SK-N-SH (cell line): ENCODE measurements at regions not wholly inside any gene's neighbourhood (a gene's known extent, or its start where the extent isn't known, plus 50 kb on each side); places are given as distances from the start of the nearest gene placed in this dataset.

Experiments used
- CTCF ChIP-seq: fragments of 200-600 bp; sonication (generic); IDR thresholded peaks from 2 replicates; pipeline ENCODE4 v1.6.1; 2017; ENCODE audit warnings: antibody characterized with exemption, mild to moderate bottlenecking, moderate library complexity
- EP300 ChIP-seq, 2 experiments: IDR thresholded peaks; 2 replicates each; pipeline versions ENCODE4 v1.4.0 to v1.6.1; 2012; ENCODE audit warnings: borderline replicate concordance in 1 of 2, low read depth in 1 of 2, low read length in 1 of 2
- FOXJ3 ChIP-seq: sonication (generic); formaldehyde crosslinking; IDR thresholded peaks from 2 replicates; pipeline ENCODE4 v1.5.1; 2020; ENCODE audit warnings: mild to moderate bottlenecking, missing genetic modification reagents
- MAX ChIP-seq: IDR thresholded peaks from 2 replicates; pipeline ENCODE4 v1.4.0; 2012; ENCODE audit warnings: low read depth
- MEF2A ChIP-seq: IDR thresholded peaks from 2 replicates; pipeline ENCODE4 v1.4.0; 2012; ENCODE audit warnings: low read depth, borderline replicate concordance
- RAD21 ChIP-seq: IDR thresholded peaks from 2 replicates; pipeline ENCODE4 v1.6.1; 2012; ENCODE audit warnings: mild to moderate bottlenecking, low read length
- RFX5 ChIP-seq: IDR thresholded peaks from 2 replicates; pipeline ENCODE4 v1.6.1; 2012; ENCODE audit warnings: mild to moderate bottlenecking, improper control_type of control experiment, low read length

- no peak for TF ChIP-seq CTCF
- TF ChIP-seq MAX: no peak
- no peak for TF ChIP-seq EP300 (IDR thresholded peaks at IDR 0.05; ENCODE audit: borderline replicate concordance in 1 of 2, low read depth in 1 of 2, low read length in 1 of 2)
- TF ChIP-seq RFX5: no peak
- no peak for TF ChIP-seq MEF2A
- TF ChIP-seq FOXJ3: no peak
- TF ChIP-seq RAD21: no peak
Observed at GRCh38 chr13:105007166-105007808, 1528.2 kb downstream of the EFNB2 start.
